ENCODE measurements at regions not wholly inside any gene's neighbourhood (a gene's known extent, or its start where the extent isn't known, plus 50 kb on each side); places are given as distances from the start of the nearest gene placed in this dataset.

- DNase-seq = no peak
These were observed 51.6 kb upstream of the PRDM8 start for GRCh38 chr4:80145739-80146138.

- no peak for DNase-seq
These were observed 52.4 kb upstream of the PRDM8 start for GRCh38 chr4:80144676-80145470.

DNA sequence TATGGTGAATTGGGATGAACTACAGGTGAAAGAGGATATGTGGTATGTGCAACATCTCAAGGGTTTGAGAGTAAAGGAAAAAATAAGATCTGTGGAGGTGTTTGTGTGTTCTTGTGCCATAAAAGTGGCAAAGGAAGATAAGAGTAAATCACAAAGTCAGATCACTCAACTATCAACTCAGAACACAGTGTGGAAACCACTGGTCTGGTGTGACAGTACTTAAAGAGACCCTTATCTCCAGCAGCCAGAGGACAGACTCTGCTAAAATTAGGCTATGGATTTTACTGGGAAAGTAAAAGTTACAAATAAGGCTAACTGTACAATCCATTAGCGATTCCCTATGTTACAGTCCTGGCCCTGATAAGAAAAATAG lies 54.0 kb upstream of the PRDM8 start:
- DNase-seq = no peak

GRCh38 chr4:80142394-80143306 lies 54.7 kb upstream of the PRDM8 start:
- no peak for DNase-seq

- DNase-seq = no peak
These were observed 55.8 kb upstream of the PRDM8 start for GRCh38 chr4:80141543-80141942.

DNA sequence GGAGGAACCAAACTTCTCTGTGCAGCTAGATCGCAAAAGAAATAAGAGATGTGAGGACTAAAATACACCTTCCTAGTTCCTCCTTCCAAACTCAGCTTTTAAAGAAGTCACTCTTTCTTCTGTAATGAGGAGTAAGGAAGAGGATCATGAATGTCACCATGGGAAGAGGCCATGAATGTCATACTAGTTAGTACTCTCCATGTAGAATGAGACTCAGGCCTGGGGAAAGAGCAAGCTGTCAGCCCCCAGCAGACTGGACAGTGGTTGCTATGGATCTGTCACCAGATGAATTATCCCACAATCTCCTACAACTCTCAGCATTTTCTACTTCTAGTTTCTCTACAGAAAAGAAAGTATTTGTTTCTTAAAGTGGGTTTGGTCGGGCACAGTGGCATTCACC lies 57.1 kb upstream of the PRDM8 start:
- DNase-seq = no peak

DNA sequence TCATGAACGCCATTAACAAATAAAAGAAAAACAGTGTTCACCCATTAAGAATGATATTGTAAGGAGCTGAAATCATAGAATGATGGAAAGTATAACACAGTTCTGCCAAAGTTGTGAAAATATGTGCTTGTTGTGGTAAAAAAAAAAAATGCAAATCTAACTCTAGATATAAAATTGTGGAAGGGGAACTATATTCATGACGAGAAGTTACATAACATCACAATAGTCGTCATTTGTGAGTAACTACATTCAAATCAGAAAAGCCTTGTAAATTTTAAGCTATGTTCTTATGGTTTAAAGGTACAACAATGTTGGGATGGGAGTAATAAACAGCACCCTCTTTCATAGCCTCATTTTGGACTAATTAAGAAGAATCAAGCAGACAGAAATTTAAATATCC lies 57.6 kb upstream of the PRDM8 start:
- DNase-seq = no peak

DNA sequence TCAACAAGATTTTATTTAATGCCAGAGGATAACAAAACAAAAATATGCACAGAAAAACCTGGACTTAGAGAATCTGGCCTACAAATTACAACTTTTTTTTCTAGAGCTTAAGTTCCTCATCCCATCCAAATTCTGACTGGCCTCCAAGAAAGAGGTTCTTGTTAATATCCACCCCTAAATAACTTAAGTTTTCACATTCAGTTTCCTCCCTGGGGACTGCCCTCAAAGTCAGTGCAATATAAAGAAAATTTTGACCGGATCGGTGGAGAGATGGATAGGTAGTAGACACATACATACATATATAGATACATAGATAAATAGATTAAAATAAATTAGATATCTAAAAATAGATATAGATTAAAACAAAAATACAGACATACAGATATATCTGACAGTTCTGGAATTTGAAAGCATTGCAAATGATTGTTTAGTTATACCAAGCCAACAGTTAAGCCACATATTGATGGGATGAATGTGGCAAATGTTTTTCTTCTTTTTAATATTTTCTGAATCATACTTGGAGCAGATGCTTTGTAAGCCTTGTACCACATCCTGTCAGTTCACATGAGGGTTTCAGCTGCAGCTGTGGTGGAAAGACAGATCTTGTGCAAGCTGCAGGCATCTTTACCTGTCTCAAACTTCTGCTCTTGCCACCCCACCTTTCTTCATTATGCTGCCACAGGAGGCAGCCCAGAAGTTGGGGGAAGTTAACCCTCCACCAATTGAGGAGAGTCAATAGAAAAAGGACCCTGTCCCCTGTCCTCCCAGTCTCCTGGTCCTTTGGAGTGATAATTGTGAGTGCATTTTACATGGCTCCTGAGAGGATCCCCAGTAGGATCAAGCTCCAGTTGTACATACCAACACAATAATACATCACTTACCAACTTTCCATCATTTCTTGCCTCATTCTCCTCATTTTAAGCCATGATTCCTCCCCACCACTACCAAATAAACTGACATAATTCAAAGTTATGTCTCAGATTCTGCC lies 58.5 kb upstream of the PRDM8 start:
- peak; percentile 1 to 26 (median 12) for DNase-seq

DNA sequence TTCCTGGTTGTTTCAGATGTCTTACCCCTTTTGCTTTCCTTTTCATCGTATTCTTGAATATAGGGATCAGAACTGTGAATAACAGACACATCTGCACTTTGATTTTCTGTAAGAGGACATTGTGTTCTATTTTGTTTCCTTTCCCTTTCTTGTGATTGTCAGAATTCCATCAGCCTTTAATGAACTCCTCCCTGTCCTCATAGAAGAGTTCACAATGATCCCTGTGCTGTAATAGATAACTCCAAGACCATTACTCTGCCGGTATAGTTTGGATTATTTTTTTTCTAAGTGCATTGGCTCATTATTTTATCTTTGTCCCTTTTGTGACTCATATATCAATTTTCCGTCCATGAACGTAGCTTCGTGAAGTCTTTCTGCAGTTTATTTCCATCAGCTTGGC lies 59.7 kb upstream of the PRDM8 start:
- no peak for DNase-seq

DNA sequence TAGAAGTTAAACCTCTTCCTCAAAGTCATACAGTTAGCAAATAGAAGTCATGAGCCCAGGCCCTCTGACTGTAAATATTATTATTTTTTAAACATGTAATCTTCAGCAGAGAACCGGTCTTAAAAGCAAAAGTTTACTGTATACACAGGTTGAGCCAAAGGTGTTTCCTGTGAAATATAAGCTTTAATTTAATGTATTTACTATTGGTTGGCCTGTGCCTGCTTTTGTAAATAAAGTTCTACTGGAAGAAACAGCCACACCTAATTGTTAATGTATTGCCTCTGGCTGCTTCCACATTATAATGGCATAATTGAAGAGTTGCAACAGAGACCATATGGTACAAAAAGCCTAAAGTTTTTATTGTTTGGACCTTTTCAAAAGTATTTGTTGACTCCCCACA lies 61.0 kb upstream of the PRDM8 start:
- no peak for DNase-seq

- no peak for DNase-seq
These were observed 61.6 kb upstream of the PRDM8 start for GRCh38 chr4:80135702-80136058.

GRCh38 chr4:80134936-80135701 lies 62.1 kb upstream of the ANTXR2 start:
- no peak for DNase-seq

GRCh38 chr4:80133240-80133783 lies 60.3 kb upstream of the ANTXR2 start:
- DNase-seq = no peak

GRCh38 chr4:80129785-80130184 lies 56.8 kb upstream of the ANTXR2 start:
- DNase-seq = no peak

DNA sequence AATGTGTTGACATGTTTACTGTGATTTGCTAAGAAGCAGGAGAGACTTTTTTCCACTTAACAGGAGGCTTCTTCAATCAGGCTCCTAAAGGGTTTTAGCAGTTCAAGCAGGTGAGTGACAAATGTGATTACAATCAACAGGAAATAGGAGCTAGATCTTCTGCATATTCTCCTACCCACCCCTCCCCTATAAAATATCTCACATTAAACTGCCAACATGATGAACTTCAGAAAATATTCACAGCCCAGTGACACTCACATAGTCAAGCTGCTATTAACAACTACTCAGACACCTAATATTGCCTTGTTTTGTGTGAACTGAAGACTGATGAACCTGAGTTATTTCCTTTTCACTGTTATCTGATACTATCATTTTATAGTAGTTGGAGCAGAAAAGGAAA lies 55.9 kb upstream of the ANTXR2 start:
- no peak for DNase-seq

DNA sequence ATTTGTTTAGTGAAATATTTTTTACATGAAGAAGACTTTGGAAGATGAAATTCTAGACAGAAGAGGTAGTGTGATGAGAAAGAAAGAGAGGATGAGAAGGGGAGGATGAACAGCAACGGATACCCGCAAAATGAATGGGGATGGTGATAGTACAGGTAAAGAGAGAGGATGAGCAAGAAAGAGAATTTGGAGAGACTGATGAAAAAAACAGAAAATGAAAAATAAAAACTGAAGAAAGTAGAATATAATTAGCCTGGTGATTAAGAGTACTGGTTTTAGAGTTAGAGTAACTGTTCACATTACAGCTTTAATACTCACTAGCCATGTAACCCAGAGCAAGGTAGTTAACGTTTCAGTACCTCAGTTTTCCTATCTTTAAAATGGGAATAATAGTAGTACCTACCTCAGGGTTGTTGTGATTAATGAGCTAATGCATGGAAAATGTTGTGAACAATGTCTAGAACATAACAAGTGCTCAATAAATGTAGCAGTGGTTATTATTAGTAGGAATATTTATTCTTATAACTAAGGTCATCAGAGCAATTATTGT lies 54.9 kb upstream of the ANTXR2 start:
- no peak for DNase-seq

DNA sequence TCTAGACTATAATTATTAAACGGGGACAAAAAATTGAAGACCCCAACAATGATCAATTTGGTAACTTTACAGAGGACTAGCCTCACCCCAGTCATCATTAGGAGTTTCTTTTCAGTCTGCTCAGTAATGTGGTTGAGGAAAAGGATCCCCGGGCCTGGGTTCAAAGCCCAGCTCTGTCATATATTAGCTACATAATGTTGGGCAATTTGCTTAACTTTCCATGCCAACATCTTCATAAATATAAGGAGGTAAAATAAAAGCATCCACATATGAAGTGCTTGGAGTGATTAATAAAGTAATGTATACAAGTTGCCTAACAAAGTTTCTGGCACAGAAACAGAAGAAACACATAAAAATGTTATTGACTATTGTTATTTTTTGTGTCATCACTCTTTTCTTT lies 53.4 kb upstream of the ANTXR2 start:
- no peak for DNase-seq

GRCh38 chr4:80125252-80126177 lies 52.5 kb upstream of the ANTXR2 start:
- DNase-seq = peak in 2 of 4 experiments; percentile 5 to 12

- no peak for DNase-seq
These were observed 51.5 kb upstream of the ANTXR2 start for GRCh38 chr4:80124246-80125211.

Measured in activated CD4-positive, CD25-positive, alpha-beta regulatory T cell (primary cell).